Stimulated activated memory B cell treated with anti-CD40 and anti-IgM and Interleukin-4, amounts not matched to agents 10 μg/mL and 1 μg/mL and 100 μg/mL, for 72 hours (primary cell): ENCODE measurements at regions not wholly inside any gene's neighbourhood (a gene's known extent, or its start where the extent isn't known, plus 50 kb on each side); places are given as distances from the start of the nearest gene placed in this dataset.

Experiments
- ATAC-seq: fragments of 150-1000 bp; cut with Tn5 transposase; 2 replicates; pipeline ENCODE4 v1.10.0; 2021
- H3K27ac Mint-ChIP-seq: one replicate; pipeline ENCODE4 v1.8.0; 2022; ENCODE audit warnings: mild to moderate bottlenecking, mixed read lengths
- H3K27me3 Mint-ChIP-seq: one replicate; pipeline ENCODE4 v1.8.0; 2022; ENCODE audit warnings: mixed read lengths
- H3K36me3 Mint-ChIP-seq: one replicate; pipeline ENCODE4 v1.8.0; 2022; ENCODE audit warnings: mixed read lengths
- H3K4me1 Mint-ChIP-seq: one replicate; pipeline ENCODE4 v1.8.0; 2022; ENCODE audit warnings: mixed read lengths
- H3K4me3 Mint-ChIP-seq: one replicate; pipeline ENCODE4 v1.8.0; 2022; ENCODE audit warnings: mild to moderate bottlenecking, moderate library complexity, mixed read lengths
- H3K9me3 Mint-ChIP-seq: one replicate; pipeline ENCODE4 v1.8.0; 2022; ENCODE audit warnings: mixed read lengths

GRCh38 chr16:17776888-17777287 lies 306.1 kb upstream of the XYLT1 start:
- H3K4me1 Mint-ChIP-seq, result no peaks in the 10 kb centered on the region
- no peaks in the 10 kb centered on the region for H3K36me3 Mint-ChIP-seq
- peaks cover 25% of the 10 kb centered on the region for H3K27me3 Mint-ChIP-seq
- H3K27ac Mint-ChIP-seq, result no peak overlapping the region
- ATAC-seq, result no peak
- H3K9me3 Mint-ChIP-seq, result peaks cover 4% of the 10 kb centered on the region
- H3K4me3 Mint-ChIP-seq, result no peak overlapping the region

- ATAC-seq, result no peak
- H3K4me3 Mint-ChIP-seq, result no peak overlapping the region
- H3K27me3 Mint-ChIP-seq, result peaks cover 25% of the 10 kb centered on the region
- H3K27ac Mint-ChIP-seq, result no peak overlapping the region
- peaks cover 4% of the 10 kb centered on the region for H3K9me3 Mint-ChIP-seq
- no peaks in the 10 kb centered on the region for H3K4me1 Mint-ChIP-seq
- H3K36me3 Mint-ChIP-seq, result no peaks in the 10 kb centered on the region
Measured at GRCh38 chr16:17776465-17776864, 305.7 kb upstream of the XYLT1 start.

DNA sequence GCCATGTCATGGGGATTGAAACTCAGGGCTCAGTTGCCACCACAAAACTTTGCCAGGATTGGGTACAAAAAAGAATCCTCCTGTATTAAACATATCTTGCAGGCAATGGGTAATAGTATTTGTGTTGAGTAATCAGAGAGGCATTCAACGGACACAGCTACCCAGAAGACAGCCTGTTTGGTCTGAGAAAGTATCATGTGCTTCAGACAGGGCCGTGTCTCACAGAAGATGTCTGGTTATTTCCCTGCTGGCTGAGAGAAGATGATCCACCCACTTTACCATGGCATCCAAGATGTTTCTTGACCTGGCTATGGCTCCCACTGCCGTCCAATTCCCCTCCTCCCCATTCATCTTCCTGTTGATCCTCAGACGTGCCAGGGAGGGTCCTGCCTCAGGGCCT lies 304.3 kb upstream of the XYLT1 start:
- H3K27me3 Mint-ChIP-seq, result peaks cover 25% of the 10 kb centered on the region
- no peak overlapping the region for H3K4me3 Mint-ChIP-seq
- H3K27ac Mint-ChIP-seq, result no peak overlapping the region
- H3K36me3 Mint-ChIP-seq, result no peaks in the 10 kb centered on the region
- no peak for ATAC-seq
- H3K4me1 Mint-ChIP-seq, result no peaks in the 10 kb centered on the region
- peaks cover 11% of the 10 kb centered on the region for H3K9me3 Mint-ChIP-seq

GRCh38 chr16:17773698-17774101 lies 302.9 kb upstream of the XYLT1 start:
- peaks cover 25% of the 10 kb centered on the region for H3K27me3 Mint-ChIP-seq
- ATAC-seq, result no peak
- no peak overlapping the region for H3K27ac Mint-ChIP-seq
- peaks cover 13% of the 10 kb centered on the region for H3K9me3 Mint-ChIP-seq
- H3K4me1 Mint-ChIP-seq, result no peaks in the 10 kb centered on the region
- no peak overlapping the region for H3K4me3 Mint-ChIP-seq
- no peaks in the 10 kb centered on the region for H3K36me3 Mint-ChIP-seq

DNA sequence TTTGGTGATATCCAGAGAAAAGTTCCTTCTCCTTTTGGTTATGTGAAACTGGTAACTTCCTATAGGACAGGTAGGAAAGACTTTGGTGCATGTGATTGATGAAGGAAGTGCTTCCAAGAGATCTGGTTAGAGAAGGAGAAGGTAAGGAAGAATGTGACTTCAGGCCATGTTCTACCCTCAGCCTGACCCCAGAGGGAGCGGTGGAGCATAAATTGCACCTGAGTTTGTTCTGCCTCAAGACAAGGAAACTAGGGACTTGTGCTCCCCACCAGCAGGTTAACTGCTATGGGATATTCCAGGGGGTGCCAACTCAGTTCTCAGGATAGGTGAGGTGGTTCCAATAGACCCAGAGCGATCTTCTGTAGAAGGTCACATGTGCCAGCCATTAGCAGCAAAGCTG lies 299.3 kb upstream of the XYLT1 start:
- Mint-ChIP-seq H3K36me3 (no peaks in the 10 kb centered on the region), H3K4me1 (no peaks in the 10 kb centered on the region), H3K4me3 (no peak overlapping the region), H3K27ac (no peak overlapping the region), H3K27me3 (peaks cover 11% of the 10 kb centered on the region), H3K9me3 (peaks cover 14% of the 10 kb centered on the region)
- ATAC-seq, result no peak

GRCh38 chr16:17769065-17769464 lies 298.3 kb upstream of the XYLT1 start:
- ATAC-seq, result no peak
- H3K27ac Mint-ChIP-seq, result no peak overlapping the region
- peaks cover under 1% of the 10 kb centered on the region for H3K27me3 Mint-ChIP-seq
- no peaks in the 10 kb centered on the region for H3K4me1 Mint-ChIP-seq
- H3K9me3 Mint-ChIP-seq, result peaks cover 14% of the 10 kb centered on the region
- H3K36me3 Mint-ChIP-seq, result no peaks in the 10 kb centered on the region
- H3K4me3 Mint-ChIP-seq, result no peak overlapping the region

GRCh38 chr16:17768257-17768656 lies 297.5 kb upstream of the XYLT1 start:
- Mint-ChIP-seq H3K4me3 (no peak overlapping the region), H3K36me3 (no peaks in the 10 kb centered on the region), H3K4me1 (no peaks in the 10 kb centered on the region), H3K9me3 (peaks cover 14% of the 10 kb centered on the region), H3K27ac (no peak overlapping the region), H3K27me3 (no peaks in the 10 kb centered on the region)
- ATAC-seq, result no peak

GRCh38 chr16:17766012-17766411 lies 295.3 kb upstream of the XYLT1 start:
- H3K4me1 Mint-ChIP-seq, result no peaks in the 10 kb centered on the region
- H3K4me3 Mint-ChIP-seq, result no peak overlapping the region
- no peak overlapping the region for H3K27ac Mint-ChIP-seq
- no peaks in the 10 kb centered on the region for H3K36me3 Mint-ChIP-seq
- H3K9me3 Mint-ChIP-seq, result peaks cover 14% of the 10 kb centered on the region
- peaks cover 14% of the 10 kb centered on the region for H3K27me3 Mint-ChIP-seq
- ATAC-seq, result no peak

DNA sequence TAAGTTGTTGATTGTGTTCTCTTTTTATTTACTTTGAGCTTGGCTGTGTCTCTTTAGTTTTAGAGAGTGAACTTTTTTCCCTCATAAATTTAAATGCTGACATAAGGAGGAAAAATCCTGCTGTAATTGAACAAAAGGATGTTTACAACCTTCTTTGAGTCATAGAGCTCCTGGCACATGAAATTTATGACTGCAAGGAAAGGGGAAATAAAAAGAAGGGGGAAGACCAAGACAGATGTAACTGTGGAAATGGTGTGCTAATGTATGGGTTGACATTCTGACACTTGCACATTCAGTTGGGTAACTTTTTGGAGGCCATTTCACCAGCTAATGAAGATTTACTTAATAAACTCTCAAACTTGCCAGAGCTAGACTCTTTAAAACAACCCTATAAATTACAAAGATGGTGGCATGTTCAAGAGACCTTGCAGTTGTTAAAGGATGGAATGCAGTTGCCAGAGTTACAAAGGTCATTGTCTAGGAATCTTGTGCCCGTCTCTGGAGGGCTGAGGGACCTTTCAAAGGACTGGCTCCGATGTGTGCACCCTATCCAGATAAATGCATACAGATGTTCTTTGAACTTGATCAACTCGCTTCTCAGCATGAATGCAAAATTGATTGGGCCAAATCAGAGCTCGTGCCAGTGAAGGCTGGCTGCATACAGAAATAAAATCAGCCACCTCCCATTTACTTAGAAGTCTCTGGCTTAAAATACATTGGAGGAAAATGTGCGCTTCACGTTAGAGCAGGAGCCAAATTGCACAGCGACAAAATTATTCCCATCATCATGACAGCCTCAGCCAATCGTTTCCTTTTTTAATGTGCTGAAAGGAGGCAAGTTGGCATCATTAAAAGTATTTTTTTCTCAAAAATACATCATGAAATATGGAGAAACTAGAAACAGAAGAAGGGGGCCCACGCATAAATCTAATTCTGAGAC lies 289.0 kb upstream of the XYLT1 start:
- H3K4me3 Mint-ChIP-seq, result no peak overlapping the region
- H3K4me1 Mint-ChIP-seq, result no peaks in the 10 kb centered on the region
- H3K36me3 Mint-ChIP-seq, result no peaks in the 10 kb centered on the region
- peaks cover 23% of the 10 kb centered on the region for H3K27me3 Mint-ChIP-seq
- peaks cover 3% of the 10 kb centered on the region for H3K9me3 Mint-ChIP-seq
- ATAC-seq, result no peak
- H3K27ac Mint-ChIP-seq, result no peak overlapping the region

DNA sequence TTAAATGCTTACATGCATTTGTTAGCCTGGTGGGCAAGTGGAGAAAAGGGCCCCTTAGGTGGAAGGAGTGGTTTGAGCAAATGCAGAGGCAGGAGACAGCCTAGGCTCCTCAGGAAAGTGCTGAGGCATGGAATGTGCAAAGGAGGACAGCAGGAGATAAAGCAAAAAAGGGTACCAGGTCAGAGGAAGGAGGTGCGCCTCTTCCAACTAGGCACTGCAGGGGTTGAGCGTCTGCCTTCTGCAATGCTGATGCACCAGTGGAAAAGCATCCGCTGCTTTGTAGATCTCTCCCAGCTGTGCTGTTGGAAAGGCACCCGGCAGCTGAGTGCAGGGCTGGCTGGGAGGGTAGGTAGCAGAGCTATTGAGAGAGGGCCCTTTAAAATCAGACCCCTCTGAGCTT lies 287.0 kb upstream of the XYLT1 start:
- Mint-ChIP-seq H3K4me1 (no peaks in the 10 kb centered on the region), H3K27ac (no peak overlapping the region), H3K36me3 (no peaks in the 10 kb centered on the region), H3K4me3 (no peak overlapping the region), H3K9me3 (peaks cover 3% of the 10 kb centered on the region), H3K27me3 (peaks cover 22% of the 10 kb centered on the region)
- ATAC-seq, result no peak

DNA sequence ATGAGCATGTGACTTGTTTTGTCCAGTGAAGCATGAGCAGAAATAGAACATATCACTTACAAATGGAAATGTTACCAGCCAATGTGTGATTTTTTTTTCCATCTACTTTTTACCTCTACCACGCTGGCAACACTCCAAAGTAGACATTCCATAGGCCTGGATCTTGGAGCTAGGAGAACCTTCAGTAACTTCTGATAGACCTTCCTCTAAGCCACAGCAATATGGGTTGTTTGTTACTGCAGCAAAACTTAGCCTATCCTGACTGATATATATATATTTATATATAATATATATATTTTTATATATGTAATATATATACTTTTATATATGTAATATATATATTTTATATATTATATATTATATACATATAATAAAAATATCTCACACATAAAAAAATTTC lies 284.4 kb upstream of the XYLT1 start:
- Mint-ChIP-seq H3K27me3 (peaks cover 1% of the 10 kb centered on the region), H3K27ac (no peak overlapping the region), H3K4me3 (no peak overlapping the region), H3K36me3 (no peaks in the 10 kb centered on the region), H3K4me1 (no peaks in the 10 kb centered on the region), H3K9me3 (peaks cover 3% of the 10 kb centered on the region)
- ATAC-seq, result no peak

GRCh38 chr16:17753434-17753833 lies 282.7 kb upstream of the XYLT1 start:
- H3K36me3 Mint-ChIP-seq, result no peaks in the 10 kb centered on the region
- no peak overlapping the region for H3K4me3 Mint-ChIP-seq
- H3K4me1 Mint-ChIP-seq, result no peaks in the 10 kb centered on the region
- H3K27ac Mint-ChIP-seq, result no peak overlapping the region
- H3K27me3 Mint-ChIP-seq, result no peaks in the 10 kb centered on the region
- no peak for ATAC-seq
- H3K9me3 Mint-ChIP-seq, result peaks cover 8% of the 10 kb centered on the region

DNA sequence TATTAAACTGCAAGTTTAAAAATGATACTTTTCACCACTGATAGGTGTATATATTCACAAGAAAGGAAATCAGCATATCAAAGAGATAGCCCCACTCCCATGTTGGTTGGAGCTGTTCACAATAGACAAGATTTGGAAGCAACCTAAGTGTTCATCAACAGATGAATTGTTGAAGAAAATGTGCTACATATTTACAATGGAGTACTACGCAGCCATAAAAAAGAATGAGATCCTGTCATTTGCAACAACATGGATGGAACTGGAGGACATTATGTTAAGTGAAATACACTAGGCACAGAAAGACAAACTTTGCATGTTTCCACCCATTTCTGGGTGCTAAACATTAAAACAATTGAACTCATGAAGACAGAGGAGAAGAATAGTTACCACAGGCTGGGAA lies 278.9 kb upstream of the XYLT1 start:
- Mint-ChIP-seq H3K4me1 (no peaks in the 10 kb centered on the region), H3K27ac (no peak overlapping the region), H3K4me3 (no peak overlapping the region), H3K27me3 (no peaks in the 10 kb centered on the region), H3K9me3 (peaks cover 8% of the 10 kb centered on the region), H3K36me3 (no peaks in the 10 kb centered on the region)
- no peak for ATAC-seq

DNA sequence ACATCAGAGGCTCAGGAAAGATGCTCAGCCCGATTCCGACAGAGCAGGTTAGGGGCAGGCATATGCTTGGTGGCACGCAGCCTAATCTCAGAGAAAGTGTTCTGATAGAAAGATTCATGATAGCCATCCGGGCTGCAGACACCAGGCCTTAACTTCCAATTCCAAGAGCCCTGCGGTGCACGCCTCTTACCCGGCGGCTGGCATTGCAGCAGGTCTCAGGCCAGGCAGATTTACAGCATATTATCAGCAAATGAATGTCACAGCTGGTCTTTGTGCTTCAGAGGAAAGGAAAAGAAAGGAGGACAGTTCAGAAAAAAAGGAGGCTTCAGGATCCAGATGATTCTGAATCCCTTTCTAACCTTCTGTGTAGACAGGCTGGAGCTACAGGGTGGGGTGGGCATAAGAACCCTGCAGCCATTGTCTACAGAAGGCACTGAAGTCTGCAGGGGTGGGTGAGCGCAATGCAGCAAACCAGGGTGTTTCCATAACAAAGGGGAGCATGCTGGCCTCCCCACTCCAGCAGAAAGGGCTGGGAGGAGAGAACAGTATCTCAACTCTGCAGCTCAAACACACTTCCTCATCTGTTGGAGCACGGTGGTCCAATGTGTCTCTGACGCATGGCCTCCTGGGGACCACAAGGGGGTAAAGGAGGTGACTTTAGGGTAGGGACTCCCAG lies 277.4 kb upstream of the XYLT1 start:
- ATAC-seq, result no peak
- Mint-ChIP-seq H3K4me3 (no peak overlapping the region), H3K4me1 (no peaks in the 10 kb centered on the region), H3K9me3 (peaks cover 8% of the 10 kb centered on the region), H3K27me3 (no peaks in the 10 kb centered on the region), H3K27ac (no peak overlapping the region), H3K36me3 (no peaks in the 10 kb centered on the region)

DNA sequence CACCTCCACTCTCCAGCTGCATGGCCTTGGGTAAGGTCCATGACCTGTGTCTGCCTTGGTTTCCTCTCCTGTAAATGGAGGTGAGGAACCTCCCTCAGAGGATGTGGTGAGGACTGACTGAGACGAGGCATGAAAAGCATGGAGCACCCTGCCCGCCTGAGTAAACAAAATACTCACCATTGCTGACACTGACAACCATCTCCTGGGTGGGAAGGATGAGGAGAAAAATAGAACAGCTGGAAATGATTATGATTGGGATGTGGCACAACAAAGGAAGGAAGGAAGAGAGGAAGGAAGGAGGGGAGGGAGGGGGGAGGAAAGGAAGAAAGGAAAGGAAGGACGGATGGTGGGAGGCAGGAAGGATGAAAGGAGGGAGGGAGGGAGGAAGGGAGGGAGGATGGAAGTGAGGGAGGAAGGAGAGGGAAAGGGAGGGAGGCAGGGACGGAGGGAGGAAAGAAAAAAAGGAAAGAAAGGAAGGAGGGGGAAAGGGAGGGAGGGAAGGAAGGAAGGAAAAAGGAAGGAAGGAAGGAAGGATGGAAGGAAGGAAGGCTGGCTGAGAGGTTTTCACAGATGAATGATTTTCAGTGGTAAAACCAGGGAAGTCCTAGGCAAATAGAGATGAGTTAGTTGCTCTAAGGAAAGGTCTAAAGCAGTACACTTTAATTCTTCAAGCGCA lies 276.5 kb upstream of the XYLT1 start:
- Mint-ChIP-seq H3K9me3 (peaks cover 8% of the 10 kb centered on the region), H3K27me3 (no peaks in the 10 kb centered on the region), H3K4me3 (no peak overlapping the region), H3K27ac (no peak overlapping the region), H3K36me3 (no peaks in the 10 kb centered on the region), H3K4me1 (no peaks in the 10 kb centered on the region)
- no peak for ATAC-seq
